Adrenal gland (tissue), 5 donors: ENCODE measurements at regions not wholly inside any gene's neighbourhood (a gene's known extent, or its start where the extent isn't known, plus 50 kb on each side); places are given as distances from the start of the nearest gene placed in this dataset.

Experiments used
- CTCF ChIP-seq, 6 experiments: fragments of 450-650 bp in 4 of 6; fragments of 200-600 bp in 2 of 6; sonication (generic) in 1 of 6; IDR thresholded peaks; 1 replicate in 5 of 6; 2 replicates in 1 of 6; pipeline versions ENCODE4 v1.5.1 to v1.8.0; 2016 to 2021; ENCODE audit warnings: antibody characterized with exemption in 6 of 6, mild to moderate bottlenecking in 2 of 6, moderate library complexity in 1 of 6
- POLR2A ChIP-seq, 2 donors: fragments of 450-650 bp; IDR thresholded peaks; one replicate each; pipeline ENCODE4 v1.6.1; 2017; ENCODE audit warnings: antibody characterized with exemption in 2 of 2, mild to moderate bottlenecking in 2 of 2, moderate library complexity in 1 of 2
- donor health status: DM: no; HTN: no; CAD: no.

- TF ChIP-seq CTCF (IDR thresholded peaks at IDR 0.05), result no peak
- no peak for TF ChIP-seq POLR2A (IDR thresholded peaks at IDR 0.05)
Measured at GRCh38 chr20:17828598-17829144, 128.9 kb downstream of the BANF2 start.
